ENCODE measurements at regions not wholly inside any gene's neighbourhood (a gene's known extent, or its start where the extent isn't known, plus 50 kb on each side); places are given as distances from the start of the nearest gene placed in this dataset.

GRCh38 chr6:44053760-44054556 is 73.3 kb downstream of the MRPL14 start:
- Mint-ChIP-seq H3K4me1 (peaks cover 2% of the 10 kb centered on the region), H3K27me3 (peaks cover 16% of the 10 kb centered on the region), H3K36me3 (no peaks in the 10 kb centered on the region), H3K4me3 (no peak overlapping the region), H3K9me3 (no peaks in the 10 kb centered on the region), H3K27ac (no peak overlapping the region)
- no peak for DNase-seq (ENCODE audit: low spot score in 2 of 2)
- ATAC-seq (ENCODE audit: low read depth), result no peak

- no peak overlapping the region for H3K27ac Mint-ChIP-seq
- H3K9me3 Mint-ChIP-seq, result no peaks in the 10 kb centered on the region
- H3K27me3 Mint-ChIP-seq, result peaks cover 12% of the 10 kb centered on the region
- no peak for ATAC-seq (ENCODE audit: low read depth)
- H3K4me3 Mint-ChIP-seq, result no peak overlapping the region
- no peak for DNase-seq (ENCODE audit: low spot score in 2 of 2)
- no peaks in the 10 kb centered on the region for H3K4me1 Mint-ChIP-seq
- H3K36me3 Mint-ChIP-seq, result no peaks in the 10 kb centered on the region
These were observed 74.0 kb downstream of the MRPL14 start for GRCh38 chr6:44053106-44053756.

GRCh38 chr6:44052419-44053023 is 74.7 kb downstream of the MRPL14 start:
- Mint-ChIP-seq H3K4me3 (no peak overlapping the region), H3K9me3 (no peaks in the 10 kb centered on the region), H3K36me3 (no peaks in the 10 kb centered on the region), H3K27ac (no peak overlapping the region), H3K27me3 (peaks cover 12% of the 10 kb centered on the region), H3K4me1 (no peaks in the 10 kb centered on the region)
- ATAC-seq (ENCODE audit: low read depth) (no peak), DNase-seq (ENCODE audit: low spot score in 2 of 2) (no peak)

- no peak overlapping the region for H3K27ac Mint-ChIP-seq
- ATAC-seq (ENCODE audit: low read depth), result no peak
- H3K27me3 Mint-ChIP-seq, result peaks cover 15% of the 10 kb centered on the region
- no peaks in the 10 kb centered on the region for H3K9me3 Mint-ChIP-seq
- no peak for DNase-seq (ENCODE audit: low spot score in 2 of 2)
- no peaks in the 10 kb centered on the region for H3K36me3 Mint-ChIP-seq
- H3K4me1 Mint-ChIP-seq, result no peaks in the 10 kb centered on the region
- H3K4me3 Mint-ChIP-seq, result no peak overlapping the region
These were observed 75.7 kb downstream of the MRPL14 start for GRCh38 chr6:44051515-44051914.

GRCh38 chr6:44050872-44051505 is 76.3 kb downstream of the MRPL14 start:
- H3K9me3 Mint-ChIP-seq, result no peaks in the 10 kb centered on the region
- peaks cover 12% of the 10 kb centered on the region for H3K27me3 Mint-ChIP-seq
- H3K27ac Mint-ChIP-seq, result no peak overlapping the region
- no peaks in the 10 kb centered on the region for H3K4me1 Mint-ChIP-seq
- no peaks in the 10 kb centered on the region for H3K36me3 Mint-ChIP-seq
- H3K4me3 Mint-ChIP-seq, result no peak overlapping the region
- no peak for DNase-seq (ENCODE audit: low spot score in 2 of 2)
- no peak for ATAC-seq (ENCODE audit: low read depth)

- ATAC-seq (ENCODE audit: low read depth), result no peak
- peaks cover 12% of the 10 kb centered on the region for H3K27me3 Mint-ChIP-seq
- no peak for DNase-seq (ENCODE audit: low spot score in 2 of 2)
- no peaks in the 10 kb centered on the region for H3K4me1 Mint-ChIP-seq
- H3K36me3 Mint-ChIP-seq, result no peaks in the 10 kb centered on the region
- H3K4me3 Mint-ChIP-seq, result no peak overlapping the region
- H3K9me3 Mint-ChIP-seq, result no peaks in the 10 kb centered on the region
- no peak overlapping the region for H3K27ac Mint-ChIP-seq
These were observed 77.0 kb downstream of the MRPL14 start for GRCh38 chr6:44049989-44050871.

GRCh38 chr6:44049163-44049988 is 77.9 kb downstream of the MRPL14 start:
- Mint-ChIP-seq H3K27ac (no peak overlapping the region), H3K9me3 (no peaks in the 10 kb centered on the region), H3K4me3 (no peak overlapping the region), H3K27me3 (peaks cover 12% of the 10 kb centered on the region), H3K36me3 (no peaks in the 10 kb centered on the region), H3K4me1 (no peaks in the 10 kb centered on the region)
- no peak for ATAC-seq (ENCODE audit: low read depth)
- DNase-seq (ENCODE audit: low spot score in 2 of 2), result no peak

- H3K9me3 Mint-ChIP-seq, result no peaks in the 10 kb centered on the region
- no peak overlapping the region for H3K27ac Mint-ChIP-seq
- H3K4me3 Mint-ChIP-seq, result no peak overlapping the region
- no peaks in the 10 kb centered on the region for H3K36me3 Mint-ChIP-seq
- ATAC-seq (ENCODE audit: low read depth) (no peak), DNase-seq (ENCODE audit: low spot score in 2 of 2) (no peak)
- peaks cover 12% of the 10 kb centered on the region for H3K27me3 Mint-ChIP-seq
- H3K4me1 Mint-ChIP-seq, result no peaks in the 10 kb centered on the region
These were observed 79.0 kb downstream of the MRPL14 start for GRCh38 chr6:44048277-44048676.

GRCh38 chr6:44047801-44048200 is 79.5 kb downstream of the MRPL14 start:
- Mint-ChIP-seq H3K27me3 (peaks cover 12% of the 10 kb centered on the region), H3K4me3 (no peak overlapping the region), H3K4me1 (no peaks in the 10 kb centered on the region), H3K27ac (no peak overlapping the region), H3K9me3 (no peaks in the 10 kb centered on the region), H3K36me3 (no peaks in the 10 kb centered on the region)
- no peak for DNase-seq (ENCODE audit: low spot score in 2 of 2)
- no peak for ATAC-seq (ENCODE audit: low read depth)

GRCh38 chr6:44047179-44047546 is 80.1 kb downstream of the MRPL14 start:
- no peak for ATAC-seq (ENCODE audit: low read depth)
- Mint-ChIP-seq H3K9me3 (no peaks in the 10 kb centered on the region), H3K4me1 (no peaks in the 10 kb centered on the region), H3K27ac (no peak overlapping the region), H3K36me3 (no peaks in the 10 kb centered on the region), H3K4me3 (no peak overlapping the region), H3K27me3 (peaks cover 12% of the 10 kb centered on the region)
- DNase-seq (ENCODE audit: low spot score in 2 of 2), result no peak

- Mint-ChIP-seq H3K27me3 (peaks cover 10% of the 10 kb centered on the region), H3K4me1 (no peaks in the 10 kb centered on the region), H3K4me3 (no peak overlapping the region), H3K27ac (no peak overlapping the region), H3K9me3 (no peaks in the 10 kb centered on the region), H3K36me3 (no peaks in the 10 kb centered on the region)
- DNase-seq (ENCODE audit: low spot score in 2 of 2) (no peak), ATAC-seq (ENCODE audit: low read depth) (no peak)
These were observed 80.6 kb downstream of the MRPL14 start for GRCh38 chr6:44046516-44047178.

- H3K9me3 Mint-ChIP-seq, result no peaks in the 10 kb centered on the region
- ATAC-seq (ENCODE audit: low read depth), result no peak
- DNase-seq (ENCODE audit: low spot score in 2 of 2), result no peak
- H3K4me3 Mint-ChIP-seq, result no peak overlapping the region
- no peaks in the 10 kb centered on the region for H3K4me1 Mint-ChIP-seq
- H3K36me3 Mint-ChIP-seq, result no peaks in the 10 kb centered on the region
- peaks cover 9% of the 10 kb centered on the region for H3K27me3 Mint-ChIP-seq
- H3K27ac Mint-ChIP-seq, result no peak overlapping the region
These were observed 81.6 kb downstream of the MRPL14 start for GRCh38 chr6:44045672-44046015.

All from memory B cell (primary cell).